GM21360 (cell line): ENCODE measurements at regions not wholly inside any gene's neighbourhood (a gene's known extent, or its start where the extent isn't known, plus 50 kb on each side); places are given as distances from the start of the nearest gene placed in this dataset.
"Not testable (repeated sequence)": the region's sequence is repeated elsewhere in the genome, so short reads cannot be mapped to it uniquely, and the experiment has no call there.

ENCODE experiments used
- ATAC-seq: cut with Tn5 transposase; IDR thresholded peaks from one replicate; pipeline ENCODE4 v1.9.1; 2021; ENCODE audit warnings: mild to moderate bottlenecking, moderate library complexity; ENCODE audit not compliant: unreplicated experiment

GRCh38 chr5:2094616-2094995 is 211.9 kb upstream of the IRX4 start:
- no peak for ATAC-seq

GRCh38 chr5:2093859-2094615 is 211.3 kb upstream of the IRX4 start:
- ATAC-seq: no peak

GRCh38 chr5:2091921-2092320 is 209.2 kb upstream of the IRX4 start:
- no peak for ATAC-seq

- no peak for ATAC-seq
Measured at GRCh38 chr5:2087980-2088379, 205.3 kb upstream of the IRX4 start.

GRCh38 chr5:2075365-2075764 is 192.6 kb upstream of the IRX4 start:
- ATAC-seq: no peak

- ATAC-seq: no peak
Measured at GRCh38 chr5:2071562-2071961, 188.8 kb upstream of the IRX4 start.

GRCh38 chr5:2070787-2071186 is 188.1 kb upstream of the IRX4 start:
- not testable (repeated sequence) for ATAC-seq

- ATAC-seq: no peak
Measured at GRCh38 chr5:2068531-2068930, 185.8 kb upstream of the IRX4 start.

GRCh38 chr5:2066373-2066772 is 183.6 kb upstream of the IRX4 start:
- ATAC-seq: no peak

- not testable (repeated sequence) for ATAC-seq
Measured at GRCh38 chr5:2063380-2063779, 180.7 kb upstream of the IRX4 start.

- ATAC-seq: no peak
Measured at GRCh38 chr5:2052687-2053086, 170.0 kb upstream of the IRX4 start.

GRCh38 chr5:2049876-2050275 is 167.2 kb upstream of the IRX4 start:
- no peak for ATAC-seq

GRCh38 chr5:2048664-2049063 is 165.9 kb upstream of the IRX4 start:
- no peak for ATAC-seq

- no peak for ATAC-seq
Measured at GRCh38 chr5:2047341-2047927, 164.7 kb upstream of the IRX4 start.

- ATAC-seq: no peak
Measured at GRCh38 chr5:2044041-2044440, 161.3 kb upstream of the IRX4 start.

- ATAC-seq: no peak
Measured at GRCh38 chr5:2039180-2039531, 156.4 kb upstream of the IRX4 start.

- ATAC-seq: peak; percentile 91
Measured at GRCh38 chr5:2038321-2039179, 155.8 kb upstream of the IRX4 start.

GRCh38 chr5:2036885-2037284 is 154.2 kb upstream of the IRX4 start:
- ATAC-seq: no peak

- ATAC-seq: no peak
Measured at GRCh38 chr5:2032432-2032831, 149.7 kb upstream of the IRX4 start.

GRCh38 chr5:2031581-2031980 is 148.9 kb upstream of the IRX4 start:
- no peak for ATAC-seq

GRCh38 chr5:2030131-2030530 is 147.4 kb upstream of the IRX4 start:
- ATAC-seq: no peak

- ATAC-seq: no peak
Measured at GRCh38 chr5:2029206-2029605, 146.5 kb upstream of the IRX4 start.
